ENCODE measurements at regions not wholly inside any gene's neighbourhood (a gene's known extent, or its start where the extent isn't known, plus 50 kb on each side); places are given as distances from the start of the nearest gene placed in this dataset.

GRCh38 chr2:64196963-64197362 lies 52.7 kb upstream of the PELI1 start:
- no peak for DNase-seq

- DNase-seq = no peak
Measured at GRCh38 chr2:64201151-64201550, 56.9 kb upstream of the PELI1 start.

- no peak for DNase-seq
Measured at GRCh38 chr2:64202206-64202845, 58.1 kb upstream of the PELI1 start.

- DNase-seq = peak; percentile 42
Measured at GRCh38 chr2:64203131-64203857, 59.1 kb upstream of the PELI1 start.

- DNase-seq = peak; percentile 78
Measured at GRCh38 chr2:64203858-64204632, 59.8 kb upstream of the PELI1 start.

GRCh38 chr2:64204703-64205102 lies 60.5 kb upstream of the PELI1 start:
- peak; percentile 16 for DNase-seq

GRCh38 chr2:64205415-64205814 lies 61.2 kb upstream of the PELI1 start:
- DNase-seq = no peak

- peak; percentile 11 for DNase-seq
Measured at GRCh38 chr2:64207573-64207972, 63.4 kb upstream of the PELI1 start.

GRCh38 chr2:64210816-64211215 lies 66.6 kb upstream of the PELI1 start:
- DNase-seq = peak; percentile 7

GRCh38 chr2:64211276-64211921 lies 67.2 kb upstream of the PELI1 start:
- DNase-seq = peak; percentile 14

GRCh38 chr2:64212346-64212745 lies 68.1 kb upstream of the PELI1 start:
- peak; percentile 81 for DNase-seq

GRCh38 chr2:64212801-64213321 lies 68.6 kb upstream of the PELI1 start:
- peak; percentile 94 for DNase-seq

GRCh38 chr2:64213532-64214275 lies 69.5 kb upstream of the PELI1 start:
- DNase-seq = peak; percentile 64

- DNase-seq = peak; percentile 84
Measured at GRCh38 chr2:64214281-64215115, 70.3 kb upstream of the PELI1 start.

GRCh38 chr2:64217198-64217869 lies 73.1 kb upstream of the PELI1 start:
- no peak for DNase-seq

- DNase-seq = no peak
Measured at GRCh38 chr2:64218137-64218802, 74.0 kb upstream of the PELI1 start.

GRCh38 chr2:64219149-64219548 lies 74.9 kb upstream of the PELI1 start:
- DNase-seq = no peak

- DNase-seq = no peak
Measured at GRCh38 chr2:64220265-64220664, 76.0 kb upstream of the PELI1 start.

- DNase-seq = no peak
Measured at GRCh38 chr2:64220894-64221617, 76.8 kb upstream of the PELI1 start.

Measured in activated CD4-positive, alpha-beta T cell treated with anti-CD3 and anti-CD28 coated beads, Interleukin-10, Interleukin-2, amounts not matched to agents 100 ng/mL and 50 ng/mL, durations not matched to agents 16 hours and 8 hours (primary cell).